ENCODE measurements at regions not wholly inside any gene's neighbourhood (a gene's known extent, or its start where the extent isn't known, plus 50 kb on each side); places are given as distances from the start of the nearest gene placed in this dataset.

- DNase-seq (ENCODE audit: low spot score), result no peak
These were observed 106.8 kb downstream of the ZBTB18 start for GRCh38 chr1:244157731-244158438.

- DNase-seq (ENCODE audit: low spot score), result no peak
These were observed 108.6 kb downstream of the ZBTB18 start for GRCh38 chr1:244159646-244160045.

GRCh38 chr1:244160455-244161235 is 109.6 kb downstream of the ZBTB18 start:
- DNase-seq (ENCODE audit: low spot score), result no peak

GRCh38 chr1:244161236-244161510 is 110.1 kb downstream of the ZBTB18 start:
- no peak for DNase-seq (ENCODE audit: low spot score)

GRCh38 chr1:244162786-244163530 is 111.9 kb downstream of the ZBTB18 start:
- DNase-seq (ENCODE audit: low spot score), result no peak

GRCh38 chr1:244163861-244164510 is 112.9 kb downstream of the ZBTB18 start:
- DNase-seq (ENCODE audit: low spot score), result no peak

- no peak for DNase-seq (ENCODE audit: low spot score)
These were observed 113.4 kb downstream of the ZBTB18 start for GRCh38 chr1:244164511-244164890.

GRCh38 chr1:244165021-244165420 is 113.9 kb downstream of the ZBTB18 start:
- DNase-seq (ENCODE audit: low spot score), result no peak

GRCh38 chr1:244165701-244166100 is 114.6 kb downstream of the ZBTB18 start:
- no peak for DNase-seq (ENCODE audit: low spot score)

GRCh38 chr1:244171241-244171985 is 120.3 kb downstream of the ZBTB18 start:
- DNase-seq (ENCODE audit: low spot score), result no peak

- DNase-seq (ENCODE audit: low spot score), result no peak
These were observed 122.2 kb downstream of the ZBTB18 start for GRCh38 chr1:244173240-244173639.

- DNase-seq (ENCODE audit: low spot score), result no peak
These were observed 122.7 kb downstream of the ZBTB18 start for GRCh38 chr1:244173769-244174168.

- no peak for DNase-seq (ENCODE audit: low spot score)
These were observed 123.9 kb downstream of the ZBTB18 start for GRCh38 chr1:244174922-244175521.

GRCh38 chr1:244176201-244176600 is 125.1 kb downstream of the ZBTB18 start:
- DNase-seq (ENCODE audit: low spot score), result no peak

GRCh38 chr1:244180256-244180655 is 129.2 kb downstream of the ZBTB18 start:
- DNase-seq (ENCODE audit: low spot score), result no peak

- DNase-seq (ENCODE audit: low spot score), result no peak
These were observed 130.8 kb downstream of the ZBTB18 start for GRCh38 chr1:244181867-244182266.

GRCh38 chr1:244183037-244183436 is 132.0 kb downstream of the ZBTB18 start:
- DNase-seq (ENCODE audit: low spot score), result no peak

- DNase-seq (ENCODE audit: low spot score), result no peak
These were observed 135.3 kb downstream of the ZBTB18 start for GRCh38 chr1:244186372-244186771.

GRCh38 chr1:244187310-244187709 is 136.2 kb downstream of the ZBTB18 start:
- DNase-seq (ENCODE audit: low spot score), result no peak

- DNase-seq (ENCODE audit: low spot score), result no peak
These were observed 140.5 kb downstream of the ZBTB18 start for GRCh38 chr1:244191581-244191980.

GRCh38 chr1:244192325-244192724 is 141.2 kb downstream of the ZBTB18 start:
- DNase-seq (ENCODE audit: low spot score), result no peak
